ENCODE measurements at regions not wholly inside any gene's neighbourhood (a gene's known extent, or its start where the extent isn't known, plus 50 kb on each side); places are given as distances from the start of the nearest gene placed in this dataset.
"Not testable (repeated sequence)": the region's sequence is repeated elsewhere in the genome, so short reads cannot be mapped to it uniquely, and the experiment has no call there.

DNA sequence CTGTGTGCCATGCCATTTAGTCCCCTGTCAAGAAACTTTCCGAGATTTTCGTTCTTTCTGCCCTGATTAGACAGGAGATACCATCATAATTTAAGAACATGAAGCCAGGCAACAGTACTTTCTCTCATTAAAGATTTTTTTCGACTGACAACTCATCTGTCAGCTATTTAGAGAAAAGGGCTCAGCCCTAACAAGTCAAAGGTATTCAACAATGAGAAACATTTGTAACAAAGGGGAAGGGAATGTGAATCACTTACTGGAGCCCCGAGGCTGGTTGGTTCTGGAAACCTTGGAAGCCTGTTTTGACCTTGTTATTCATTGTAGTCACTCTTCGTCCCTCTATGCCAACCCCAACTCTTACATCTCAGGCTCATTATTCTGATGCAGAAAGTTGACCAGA is 199.4 kb downstream of the SPP2 start:
- Histone ChIP-seq H3K27me3 (no peaks in the 10 kb centered on the region), H3K4me1 (no peaks in the 10 kb centered on the region), H3K36me3 (no peaks in the 10 kb centered on the region), H3K4me3 (no peak overlapping the region), H3K27ac (no peak overlapping the region), H3K9me3 (no peaks in the 10 kb centered on the region)
- no peak for DNase-seq (ENCODE audit: low spot score)
- TF ChIP-seq CTCF (IDR thresholded peaks at IDR 0.05), result no peak

GRCh38 chr2:234249034-234249735 is 198.7 kb downstream of the SPP2 start:
- TF ChIP-seq CTCF (IDR thresholded peaks at IDR 0.05), result no peak
- Histone ChIP-seq H3K36me3 (no peaks in the 10 kb centered on the region), H3K4me1 (no peaks in the 10 kb centered on the region), H3K27ac (no peak overlapping the region), H3K9me3 (no peaks in the 10 kb centered on the region), H3K4me3 (no peak overlapping the region), H3K27me3 (no peaks in the 10 kb centered on the region)
- no peak for DNase-seq (ENCODE audit: low spot score)

DNA sequence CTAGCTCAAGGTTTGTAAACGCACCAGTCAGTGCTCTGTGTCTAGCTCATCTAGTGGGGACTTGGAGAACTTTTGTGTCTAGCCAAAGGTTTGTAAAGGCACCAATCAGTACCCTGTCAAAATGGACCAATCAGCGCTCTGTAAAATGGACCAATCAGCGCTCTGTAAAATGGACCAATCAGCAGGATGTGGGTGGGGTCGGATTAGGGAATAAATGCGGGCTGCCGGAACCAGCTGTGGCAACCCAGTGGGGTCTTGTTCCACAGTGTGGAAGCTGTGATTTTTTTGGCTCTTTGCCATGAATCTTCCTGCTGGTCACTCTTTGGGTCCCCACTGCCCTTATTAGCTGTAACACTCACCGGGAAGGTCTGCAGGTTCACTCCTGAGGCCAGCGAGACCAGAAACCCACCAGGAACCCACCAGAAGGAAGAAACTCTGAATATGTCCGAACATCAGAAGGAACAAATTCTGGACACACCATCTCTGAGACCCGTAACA is 197.8 kb downstream of the SPP2 start:
- not testable (repeated sequence) for H3K36me3 ChIP-seq; DNase-seq (ENCODE audit: low spot score); H3K4me1 ChIP-seq

GRCh38 chr2:234247453-234248180 is 197.1 kb downstream of the SPP2 start:
- Histone ChIP-seq H3K36me3 (no peaks in the 10 kb centered on the region), H3K4me3 (no peak overlapping the region), H3K27ac (no peak overlapping the region), H3K27me3 (no peaks in the 10 kb centered on the region), H3K9me3 (no peaks in the 10 kb centered on the region), H3K4me1 (no peaks in the 10 kb centered on the region)
- no peak for DNase-seq (ENCODE audit: low spot score)
- TF ChIP-seq CTCF (IDR thresholded peaks at IDR 0.05), result no peak

More for the DNA sequence above, 197.8 kb downstream of the SPP2 start:
- H3K27ac ChIP-seq, H3K27me3 ChIP-seq, H3K9me3 ChIP-seq, H3K4me3 ChIP-seq: not testable (repeated sequence)

GRCh38 chr2:234245945-234246344 is 195.4 kb downstream of the SPP2 start:
- TF ChIP-seq CTCF (IDR thresholded peaks at IDR 0.05), result no peak
- DNase-seq (ENCODE audit: low spot score), result no peak
- Histone ChIP-seq H3K27me3 (no peaks in the 10 kb centered on the region), H3K4me3 (no peak overlapping the region), H3K27ac (no peak overlapping the region), H3K9me3 (no peaks in the 10 kb centered on the region), H3K36me3 (no peaks in the 10 kb centered on the region), H3K4me1 (no peaks in the 10 kb centered on the region)

- Histone ChIP-seq H3K4me1 (no peaks in the 10 kb centered on the region), H3K4me3 (no peak overlapping the region), H3K27me3 (no peaks in the 10 kb centered on the region), H3K36me3 (no peaks in the 10 kb centered on the region), H3K27ac (no peak overlapping the region), H3K9me3 (peaks cover 0 to 3% of the 10 kb centered on the region in 2 donors)
- DNase-seq (ENCODE audit: low spot score), result no peak
- TF ChIP-seq CTCF (IDR thresholded peaks at IDR 0.05), result no peak
Measured at GRCh38 chr2:234243871-234244565, 193.5 kb downstream of the SPP2 start.

Measured in right atrium auricular region (tissue), 2 donors.